Tongue (tissue), 1 donor: ENCODE measurements at regions not wholly inside any gene's neighbourhood (a gene's known extent, or its start where the extent isn't known, plus 50 kb on each side); places are given as distances from the start of the nearest gene placed in this dataset.

Source experiments
- DNase-seq: peaks from one replicate; pipeline ENCODE4 v3.0.0-alpha.2; 2015

- no peak for DNase-seq
Measured at GRCh38 chr10:28963539-28964221, 286.4 kb downstream of the BAMBI start.

DNA sequence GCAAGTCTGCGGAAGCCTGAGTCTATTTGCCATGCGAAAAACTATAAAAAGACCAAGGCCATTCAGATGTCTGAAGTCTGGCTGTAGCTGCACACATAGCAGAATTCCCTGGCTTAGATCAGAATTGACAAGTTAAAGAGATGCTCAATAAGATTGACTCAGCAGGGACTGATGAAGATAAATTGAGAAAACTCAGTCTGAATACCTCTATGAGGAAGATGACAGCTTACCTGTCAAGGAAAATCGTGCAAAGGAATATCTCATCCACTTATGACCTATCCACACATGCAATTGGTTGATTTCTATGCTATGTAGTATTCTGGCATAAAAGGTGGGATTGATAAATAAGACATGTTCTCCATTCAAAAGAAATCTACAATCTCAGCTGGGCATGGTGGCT, 288.6 kb downstream of the BAMBI start:
- no peak for DNase-seq

DNA sequence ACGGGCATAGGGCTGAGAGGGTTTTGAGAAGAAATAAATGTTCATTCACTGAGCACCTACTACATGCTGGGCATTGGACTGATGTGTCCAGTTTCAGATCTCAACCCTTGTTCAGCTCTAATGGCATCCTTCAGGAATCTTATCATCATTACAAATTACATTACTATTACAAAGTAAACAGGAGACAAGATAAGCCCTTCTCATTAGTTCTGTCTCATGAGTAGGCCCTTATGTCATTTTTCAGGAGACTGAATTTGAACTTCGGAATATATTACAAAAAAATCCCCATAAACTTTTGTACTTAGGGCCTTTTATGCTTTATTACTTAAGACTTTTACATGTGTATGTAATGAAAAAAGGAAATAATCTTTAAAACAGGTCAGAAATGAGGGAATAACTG, 289.7 kb downstream of the BAMBI start:
- no peak for DNase-seq

- DNase-seq, result no peak
Measured at GRCh38 chr10:28969413-28969812, 292.1 kb downstream of the BAMBI start.

GRCh38 chr10:28970231-28970630, 292.9 kb downstream of the BAMBI start:
- DNase-seq, result no peak

- DNase-seq, result no peak
Measured at GRCh38 chr10:28971255-28971654, 293.9 kb downstream of the BAMBI start.

DNA sequence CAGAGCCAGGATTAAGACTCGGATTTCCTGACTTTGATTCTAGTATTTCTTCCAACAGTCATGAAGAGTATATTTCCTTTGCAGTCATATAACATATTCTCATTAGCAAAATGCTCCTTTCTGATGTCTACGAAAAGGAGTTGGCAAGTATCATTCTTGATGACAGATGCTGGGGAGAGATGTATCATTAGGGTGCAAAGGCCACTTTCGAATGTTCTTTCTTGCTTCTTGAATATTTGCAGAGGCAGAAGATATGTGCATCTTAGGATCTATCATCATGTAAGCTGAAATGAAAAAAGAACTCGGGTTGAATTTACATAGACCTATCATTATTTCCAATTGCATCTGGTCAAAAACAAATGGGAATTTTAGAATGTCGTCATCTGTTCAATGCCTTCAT, 294.4 kb downstream of the BAMBI start:
- DNase-seq, result no peak

GRCh38 chr10:28973309-28973972, 296.1 kb downstream of the BAMBI start:
- DNase-seq, result no peak

GRCh38 chr10:28975891-28976531, 298.7 kb downstream of the BAMBI start:
- peak; percentile 52 for DNase-seq

GRCh38 chr10:28977518-28977917, 300.2 kb downstream of the BAMBI start:
- no peak for DNase-seq

- DNase-seq, result no peak
Measured at GRCh38 chr10:28980264-28980663, 302.9 kb downstream of the BAMBI start.

- DNase-seq, result no peak
Measured at GRCh38 chr10:28981007-28981406, 303.7 kb downstream of the BAMBI start.

DNA sequence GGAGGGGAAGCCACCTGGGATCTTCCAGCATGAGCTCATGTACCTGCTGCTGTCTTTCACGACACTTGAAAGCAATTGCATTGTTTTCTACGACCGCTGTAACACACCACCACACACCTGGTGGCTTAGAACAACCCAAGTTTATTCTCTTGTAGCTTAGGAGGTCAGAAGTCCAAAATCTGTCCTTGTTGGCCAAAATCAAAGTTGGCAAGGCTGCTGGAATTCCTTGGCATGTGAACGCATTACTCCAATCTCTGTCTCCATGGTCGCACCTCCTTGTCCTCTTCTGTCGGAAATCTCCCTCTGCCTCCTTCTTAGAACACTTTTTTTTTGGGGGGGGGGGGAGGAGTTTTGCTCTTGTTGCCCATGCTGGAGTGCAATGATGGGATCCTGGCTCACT, 305.7 kb downstream of the BAMBI start:
- DNase-seq, result no peak

- DNase-seq, result no peak
Measured at GRCh38 chr10:28983799-28984198, 305.1 kb upstream of the LYZL1 start.

- peak; percentile 40 for DNase-seq
Measured at GRCh38 chr10:28984431-28984830, 304.4 kb upstream of the LYZL1 start.

DNA sequence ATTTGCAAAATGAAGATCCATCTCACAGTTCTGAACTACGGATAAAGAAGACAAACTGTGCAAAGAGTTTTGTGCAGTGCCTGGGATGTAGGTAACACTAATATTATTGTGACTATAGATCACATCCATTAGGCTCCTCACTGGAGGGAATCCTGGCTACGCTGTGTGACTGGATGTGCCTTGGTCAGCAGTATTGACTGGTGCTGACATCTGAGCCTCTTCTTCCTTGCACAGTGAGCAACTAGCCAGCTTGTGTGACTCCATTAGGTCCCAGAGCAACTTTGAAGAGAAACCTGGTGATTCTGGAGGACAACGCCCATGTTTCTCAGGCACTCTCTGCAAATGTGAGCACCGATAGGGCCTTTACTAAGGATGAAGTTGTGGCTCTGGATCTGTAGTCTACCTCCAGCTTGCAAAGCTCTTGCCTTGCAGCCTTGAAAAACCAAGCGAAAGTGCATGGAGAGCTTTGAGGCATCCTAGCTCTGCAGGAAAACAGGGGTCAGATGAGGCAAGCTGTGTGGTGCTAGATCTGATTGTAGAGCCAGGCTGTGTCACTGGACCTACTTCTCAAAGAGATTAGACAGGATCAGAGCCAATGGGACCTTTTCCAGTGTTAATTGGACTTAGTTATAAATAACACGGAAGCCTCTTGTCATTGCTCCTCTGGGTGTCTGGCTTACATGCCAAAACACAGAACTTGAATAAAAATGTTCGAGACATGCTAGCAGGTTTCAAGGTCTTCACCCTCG, 303.6 kb upstream of the LYZL1 start:
- no peak for DNase-seq

DNA sequence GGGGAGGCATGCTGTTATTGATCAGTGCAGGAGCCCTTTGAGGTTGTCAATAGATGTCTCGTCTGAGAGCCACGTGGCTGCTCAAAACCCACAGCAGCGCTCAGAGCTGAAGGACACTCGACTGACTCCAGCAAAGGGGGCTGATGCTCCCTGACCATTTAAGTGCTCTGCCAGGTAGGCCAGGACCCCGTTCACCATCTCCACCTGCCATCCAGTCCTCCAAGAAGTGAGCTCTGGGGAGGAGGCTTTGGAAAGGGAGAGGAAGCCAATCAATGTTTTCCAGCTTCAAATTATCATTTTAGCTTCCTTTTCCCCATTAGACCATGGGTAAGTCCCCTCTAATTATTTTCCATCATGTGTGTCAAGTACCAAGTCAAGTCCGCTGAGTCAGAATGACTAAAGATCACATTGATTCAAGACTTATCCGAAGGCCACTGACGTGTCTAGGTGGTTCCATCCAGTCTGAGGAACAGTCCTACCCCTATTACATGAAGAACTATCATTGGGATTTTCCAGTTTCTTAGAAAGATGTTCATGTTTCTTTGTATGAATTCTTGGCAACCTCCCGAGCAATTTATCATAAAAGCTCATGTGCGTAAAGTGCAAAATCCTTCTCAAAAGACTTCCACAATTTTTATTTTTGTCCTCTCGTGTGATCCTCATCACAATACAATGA, 302.6 kb upstream of the LYZL1 start:
- DNase-seq, result no peak

GRCh38 chr10:28986856-28987255, 302.0 kb upstream of the LYZL1 start:
- DNase-seq, result no peak

GRCh38 chr10:28987555-28988320, 301.1 kb upstream of the LYZL1 start:
- no peak for DNase-seq

- DNase-seq, result no peak
Measured at GRCh38 chr10:28988980-28989379, 299.9 kb upstream of the LYZL1 start.
